ENCODE measurements at regions not wholly inside any gene's neighbourhood (a gene's known extent, or its start where the extent isn't known, plus 50 kb on each side); places are given as distances from the start of the nearest gene placed in this dataset.

GRCh38 chrY:15162211-15162610 lies 637.9 kb downstream of the NLGN4Y start:
- no peaks in the 10 kb centered on the region for H3K27me3 ChIP-seq (replicated peaks; ENCODE audit: insufficient read depth)
- DNase-seq (ENCODE audit: low spot score): no peak
- H3K36me3 ChIP-seq: no peaks in the 10 kb centered on the region
- ATAC-seq (ENCODE audit: insufficient number of reproducible peaks, low FRiP score, low read depth): no peak
- no peaks in the 10 kb centered on the region for H3K4me1 ChIP-seq (ENCODE audit: control insufficient read depth in 1 of 2, low read depth in 2 of 2)
- H3K27ac ChIP-seq: no peak overlapping the region
- no peak overlapping the region for H3K4me3 ChIP-seq
- H3K9me3 ChIP-seq: no peaks in the 10 kb centered on the region
- no peak for TF ChIP-seq CTCF (IDR thresholded peaks at IDR 0.05)

- H3K4me1 ChIP-seq (ENCODE audit: control insufficient read depth in 1 of 2, low read depth in 2 of 2): no peaks in the 10 kb centered on the region
- H3K9me3 ChIP-seq: no peaks in the 10 kb centered on the region
- H3K36me3 ChIP-seq: no peaks in the 10 kb centered on the region
- no peak for TF ChIP-seq CTCF (IDR thresholded peaks at IDR 0.05)
- no peak overlapping the region for H3K27ac ChIP-seq
- no peak overlapping the region for H3K4me3 ChIP-seq
- no peak for DNase-seq (ENCODE audit: low spot score)
- H3K27me3 ChIP-seq (replicated peaks; ENCODE audit: insufficient read depth): no peaks in the 10 kb centered on the region
- no peak for ATAC-seq (ENCODE audit: insufficient number of reproducible peaks, low FRiP score, low read depth)
Measured at GRCh38 chrY:15179890-15180289, 655.6 kb downstream of the NLGN4Y start.

GRCh38 chrY:15229056-15229455 lies 704.7 kb downstream of the NLGN4Y start:
- no peak for TF ChIP-seq CTCF (IDR thresholded peaks at IDR 0.05)
- H3K4me1 ChIP-seq (ENCODE audit: control insufficient read depth in 1 of 2, low read depth in 2 of 2): no peaks in the 10 kb centered on the region
- ATAC-seq (ENCODE audit: insufficient number of reproducible peaks, low FRiP score, low read depth): no peak

DNA sequence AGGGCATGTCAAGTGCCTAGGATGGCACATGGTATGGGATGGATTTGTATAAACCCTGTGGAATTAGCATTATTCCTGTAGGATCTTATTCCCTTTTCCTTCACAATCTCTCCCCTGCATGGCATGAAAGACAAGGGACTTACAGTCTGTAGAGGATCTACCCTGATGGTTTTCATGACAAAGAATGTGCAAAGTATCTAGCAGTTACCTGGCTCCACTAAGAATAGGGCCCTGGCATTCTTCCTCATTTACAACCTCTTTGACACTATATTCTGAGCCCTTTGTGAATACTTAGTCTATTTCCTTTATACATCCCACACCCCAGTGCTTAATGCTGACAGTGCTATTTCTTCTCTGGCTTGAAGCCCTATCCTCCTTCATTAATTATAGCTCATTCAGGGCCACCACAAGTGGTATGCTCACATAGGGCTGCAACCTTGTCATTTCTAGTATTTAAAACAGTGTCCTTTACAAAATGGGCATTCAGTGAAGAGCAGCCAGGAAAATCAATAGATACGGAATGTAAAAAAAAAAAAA lies 715.3 kb downstream of the NLGN4Y start:
- ATAC-seq (ENCODE audit: insufficient number of reproducible peaks, low FRiP score, low read depth) (no peak), DNase-seq (ENCODE audit: low spot score) (no peak)
- TF ChIP-seq CTCF (IDR thresholded peaks at IDR 0.05): no peak

More at GRCh38 chrY:15229056-15229455, 704.7 kb downstream of the NLGN4Y start:
- no peak overlapping the region for H3K4me3 ChIP-seq
- H3K27ac ChIP-seq: no peak overlapping the region
- DNase-seq (ENCODE audit: low spot score): no peak
- no peaks in the 10 kb centered on the region for H3K9me3 ChIP-seq
- H3K27me3 ChIP-seq (replicated peaks; ENCODE audit: insufficient read depth): no peaks in the 10 kb centered on the region
- H3K36me3 ChIP-seq: no peaks in the 10 kb centered on the region

DNA sequence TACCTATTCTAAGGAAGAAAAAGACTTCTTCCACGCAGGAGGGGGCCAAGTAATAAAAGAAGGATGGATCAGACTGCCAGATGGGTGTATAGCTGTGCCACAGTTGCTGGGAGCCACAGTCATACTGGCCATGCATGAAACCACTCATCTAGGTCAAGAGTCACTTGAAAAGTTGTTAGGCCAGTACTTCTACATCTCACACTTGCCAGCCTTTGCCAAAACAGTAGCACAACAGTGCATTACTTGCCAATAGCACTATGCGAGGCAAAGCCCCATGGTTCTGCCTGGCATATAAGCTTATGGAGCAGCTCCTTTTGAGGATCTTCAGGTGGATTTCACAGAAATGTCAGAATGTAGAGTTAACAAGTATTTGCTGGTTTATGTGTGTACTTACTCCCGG lies 735.0 kb downstream of the NLGN4Y start:
- Histone ChIP-seq H3K27me3 (replicated peaks; ENCODE audit: insufficient read depth) (no peaks in the 10 kb centered on the region), H3K36me3 (no peaks in the 10 kb centered on the region), H3K4me3 (no peak overlapping the region), H3K4me1 (ENCODE audit: control insufficient read depth in 1 of 2, low read depth in 2 of 2) (no peaks in the 10 kb centered on the region), H3K9me3 (no peaks in the 10 kb centered on the region), H3K27ac (no peak overlapping the region)
- no peak for TF ChIP-seq CTCF (IDR thresholded peaks at IDR 0.05)
- DNase-seq (ENCODE audit: low spot score) (no peak), ATAC-seq (ENCODE audit: insufficient number of reproducible peaks, low FRiP score, low read depth) (no peak)

More for the DNA sequence above, 715.3 kb downstream of the NLGN4Y start:
- H3K36me3 ChIP-seq: no peaks in the 10 kb centered on the region
- no peak overlapping the region for H3K4me3 ChIP-seq
- H3K27ac ChIP-seq: no peak overlapping the region
- H3K27me3 ChIP-seq (replicated peaks; ENCODE audit: insufficient read depth): no peaks in the 10 kb centered on the region
- H3K9me3 ChIP-seq: no peaks in the 10 kb centered on the region
- no peaks in the 10 kb centered on the region for H3K4me1 ChIP-seq (ENCODE audit: control insufficient read depth in 1 of 2, low read depth in 2 of 2)

Data from thoracic aorta (tissue), 2 donors.